Activated T-cell treated with anti-CD3 and anti-CD28 coated beads, Interleukin-2, amount 50 U/mL, for 4 hours (primary cell): ENCODE measurements at regions not wholly inside any gene's neighbourhood (a gene's known extent, or its start where the extent isn't known, plus 50 kb on each side); places are given as distances from the start of the nearest gene placed in this dataset.

Source experiments
- ATAC-seq, 2 donors: fragments of 200-7000 bp; cut with Tn5 transposase; one replicate each; pipeline ENCODE4 v1.10.0; 2021
- DNase-seq: peaks from one replicate; pipeline ENCODE4 v3.0.0-alpha.2; 2020
- H3K27me3 Mint-ChIP-seq: one replicate; pipeline ENCODE4 v1.8.0; 2021; ENCODE audit warnings: low read depth, mixed read lengths
- H3K36me3 Mint-ChIP-seq: one replicate; pipeline ENCODE4 v1.8.0; 2022; ENCODE audit warnings: mixed read lengths; ENCODE audit not compliant: insufficient read depth
- H3K4me1 Mint-ChIP-seq: one replicate; pipeline ENCODE4 v1.8.0; 2021; ENCODE audit warnings: low read depth, mixed read lengths
- H3K4me3 Mint-ChIP-seq: one replicate; pipeline ENCODE4 v1.8.0; 2021; ENCODE audit warnings: mild to moderate bottlenecking, moderate library complexity, mixed read lengths
- H3K9me3 Mint-ChIP-seq: one replicate; pipeline ENCODE4 v1.8.0; 2021; ENCODE audit warnings: mixed read lengths

GRCh38 chr19:28022506-28022905, 1190.4 kb downstream of the UQCRFS1 start:
- Mint-ChIP-seq H3K27me3 (no peaks in the 10 kb centered on the region), H3K4me1 (no peaks in the 10 kb centered on the region), H3K36me3 (no peaks in the 10 kb centered on the region), H3K9me3 (no peaks in the 10 kb centered on the region), H3K4me3 (no peak overlapping the region)
- ATAC-seq = no peak
- no peak for DNase-seq

- ATAC-seq = no peak
- no peaks in the 10 kb centered on the region for H3K36me3 Mint-ChIP-seq
- H3K4me3 Mint-ChIP-seq = no peak overlapping the region
- no peaks in the 10 kb centered on the region for H3K4me1 Mint-ChIP-seq
- no peaks in the 10 kb centered on the region for H3K27me3 Mint-ChIP-seq
- H3K9me3 Mint-ChIP-seq = no peaks in the 10 kb centered on the region
- no peak for DNase-seq
These were observed 1191.4 kb downstream of the UQCRFS1 start for GRCh38 chr19:28021259-28022185.

GRCh38 chr19:28020619-28021258, 1192.2 kb downstream of the UQCRFS1 start:
- H3K4me3 Mint-ChIP-seq = no peak overlapping the region
- no peaks in the 10 kb centered on the region for H3K27me3 Mint-ChIP-seq
- DNase-seq = no peak
- H3K9me3 Mint-ChIP-seq = no peaks in the 10 kb centered on the region
- H3K4me1 Mint-ChIP-seq = no peaks in the 10 kb centered on the region
- H3K36me3 Mint-ChIP-seq = no peaks in the 10 kb centered on the region
- ATAC-seq = no peak

- Mint-ChIP-seq H3K4me1 (no peaks in the 10 kb centered on the region), H3K9me3 (no peaks in the 10 kb centered on the region), H3K27me3 (no peaks in the 10 kb centered on the region), H3K4me3 (no peak overlapping the region), H3K36me3 (no peaks in the 10 kb centered on the region)
- DNase-seq (no peak), ATAC-seq (no peak)
These were observed 1193.0 kb downstream of the UQCRFS1 start for GRCh38 chr19:28019901-28020300.

- ATAC-seq (no peak), DNase-seq (no peak)
- H3K9me3 Mint-ChIP-seq = no peaks in the 10 kb centered on the region
- H3K4me3 Mint-ChIP-seq = no peak overlapping the region
- no peaks in the 10 kb centered on the region for H3K27me3 Mint-ChIP-seq
- no peaks in the 10 kb centered on the region for H3K36me3 Mint-ChIP-seq
- H3K4me1 Mint-ChIP-seq = no peaks in the 10 kb centered on the region
These were observed 1193.6 kb downstream of the UQCRFS1 start for GRCh38 chr19:28019371-28019770.

GRCh38 chr19:28018499-28018898, 1194.5 kb downstream of the UQCRFS1 start:
- H3K27me3 Mint-ChIP-seq = no peaks in the 10 kb centered on the region
- H3K9me3 Mint-ChIP-seq = no peaks in the 10 kb centered on the region
- ATAC-seq = no peak
- no peak overlapping the region for H3K4me3 Mint-ChIP-seq
- no peaks in the 10 kb centered on the region for H3K36me3 Mint-ChIP-seq
- DNase-seq = no peak
- H3K4me1 Mint-ChIP-seq = no peaks in the 10 kb centered on the region

- Mint-ChIP-seq H3K4me1 (no peaks in the 10 kb centered on the region), H3K27me3 (no peaks in the 10 kb centered on the region), H3K4me3 (no peak overlapping the region), H3K36me3 (no peaks in the 10 kb centered on the region), H3K9me3 (no peaks in the 10 kb centered on the region)
- ATAC-seq (no peak), DNase-seq (no peak)
These were observed 1198.1 kb downstream of the UQCRFS1 start for GRCh38 chr19:28014615-28015405.

GRCh38 chr19:28012361-28012760, 1200.6 kb downstream of the UQCRFS1 start:
- Mint-ChIP-seq H3K4me3 (no peak overlapping the region), H3K4me1 (no peaks in the 10 kb centered on the region), H3K27me3 (no peaks in the 10 kb centered on the region), H3K36me3 (no peaks in the 10 kb centered on the region), H3K9me3 (no peaks in the 10 kb centered on the region)
- DNase-seq (no peak), ATAC-seq (no peak)

- no peak for DNase-seq
- ATAC-seq = no peak
- no peaks in the 10 kb centered on the region for H3K36me3 Mint-ChIP-seq
- no peaks in the 10 kb centered on the region for H3K4me1 Mint-ChIP-seq
- no peaks in the 10 kb centered on the region for H3K27me3 Mint-ChIP-seq
- no peak overlapping the region for H3K4me3 Mint-ChIP-seq
- no peaks in the 10 kb centered on the region for H3K9me3 Mint-ChIP-seq
These were observed 1202.3 kb downstream of the UQCRFS1 start for GRCh38 chr19:28010656-28011055.

GRCh38 chr19:28009696-28010095, 1203.3 kb downstream of the UQCRFS1 start:
- Mint-ChIP-seq H3K4me1 (no peaks in the 10 kb centered on the region), H3K4me3 (no peak overlapping the region), H3K9me3 (no peaks in the 10 kb centered on the region), H3K36me3 (no peaks in the 10 kb centered on the region), H3K27me3 (no peaks in the 10 kb centered on the region)
- ATAC-seq (no peak), DNase-seq (no peak)

- H3K9me3 Mint-ChIP-seq = no peaks in the 10 kb centered on the region
- H3K4me3 Mint-ChIP-seq = no peak overlapping the region
- no peaks in the 10 kb centered on the region for H3K27me3 Mint-ChIP-seq
- H3K4me1 Mint-ChIP-seq = no peaks in the 10 kb centered on the region
- H3K36me3 Mint-ChIP-seq = no peaks in the 10 kb centered on the region
- ATAC-seq (no peak), DNase-seq (no peak)
These were observed 1204.3 kb downstream of the UQCRFS1 start for GRCh38 chr19:28008695-28009094.

GRCh38 chr19:28003543-28003942, 1209.4 kb downstream of the UQCRFS1 start:
- ATAC-seq = no peak
- H3K4me3 Mint-ChIP-seq = no peak overlapping the region
- no peak for DNase-seq
- H3K36me3 Mint-ChIP-seq = no peaks in the 10 kb centered on the region
- peaks cover 4% of the 10 kb centered on the region for H3K9me3 Mint-ChIP-seq
- no peaks in the 10 kb centered on the region for H3K27me3 Mint-ChIP-seq
- H3K4me1 Mint-ChIP-seq = no peaks in the 10 kb centered on the region

- H3K4me3 Mint-ChIP-seq = no peak overlapping the region
- H3K36me3 Mint-ChIP-seq = no peaks in the 10 kb centered on the region
- H3K27me3 Mint-ChIP-seq = no peaks in the 10 kb centered on the region
- DNase-seq = no peak
- H3K4me1 Mint-ChIP-seq = no peaks in the 10 kb centered on the region
- H3K9me3 Mint-ChIP-seq = no peaks in the 10 kb centered on the region
- no peak for ATAC-seq
These were observed 1215.9 kb downstream of the UQCRFS1 start for GRCh38 chr19:27997069-27997468.
